ENCODE measurements at regions not wholly inside any gene's neighbourhood (a gene's known extent, or its start where the extent isn't known, plus 50 kb on each side); places are given as distances from the start of the nearest gene placed in this dataset.

- no peak overlapping the region for H3K27ac ChIP-seq (ENCODE audit: low read depth, low read length)
- H3K36me3 ChIP-seq (ENCODE audit: control insufficient read depth, low read length) = no peaks in the 10 kb centered on the region
- H3F3A ChIP-seq (ENCODE audit: control insufficient read depth, insufficient read depth) = no peaks in the 10 kb centered on the region
- H3K4me2 ChIP-seq (ENCODE audit: low read length) = no peak overlapping the region
- no peaks in the 10 kb centered on the region for H3K79me2 ChIP-seq (ENCODE audit: control insufficient read depth, low read length)
- H3K4me1 ChIP-seq (ENCODE audit: control insufficient read depth, low read length) = no peaks in the 10 kb centered on the region
- H3K27me3 ChIP-seq (ENCODE audit: control insufficient read depth, low read length) = no peaks in the 10 kb centered on the region
- H3K9me2 ChIP-seq (replicated peaks; ENCODE audit: control insufficient read depth, low read length) = no peaks in the 10 kb centered on the region
- no peaks in the 10 kb centered on the region for H3K9me3 ChIP-seq (ENCODE audit: control insufficient read depth, insufficient read depth, low read length)
- TF ChIP-seq EZH2phosphoT487 (IDR thresholded peaks at IDR 0.05; ENCODE audit: borderline replicate concordance, low read length) (no peak), CTCF (IDR thresholded peaks at IDR 0.05; ENCODE audit: low read depth, low read length, poor library complexity, severe bottlenecking) (no peak)
- H3K4me3 ChIP-seq (ENCODE audit: low read length) = no peak overlapping the region
- no peaks in the 10 kb centered on the region for H4K20me1 ChIP-seq (ENCODE audit: control insufficient read depth, insufficient read depth, low read depth, low read length)
Observed at GRCh38 chr2:83115155-83115554, 1343.9 kb downstream of the SUCLG1 start.

- Histone ChIP-seq H3K36me3 (ENCODE audit: control insufficient read depth, low read length) (no peaks in the 10 kb centered on the region), H3K27me3 (ENCODE audit: control insufficient read depth, low read length) (no peaks in the 10 kb centered on the region), H3K79me2 (ENCODE audit: control insufficient read depth, low read length) (no peaks in the 10 kb centered on the region), H3K4me1 (ENCODE audit: control insufficient read depth, low read length) (no peaks in the 10 kb centered on the region), H3K9me3 (ENCODE audit: control insufficient read depth, insufficient read depth, low read length) (no peaks in the 10 kb centered on the region), H3K4me2 (ENCODE audit: low read length) (no peak overlapping the region), H3K27ac (ENCODE audit: low read depth, low read length) (no peak overlapping the region), H4K20me1 (ENCODE audit: control insufficient read depth, insufficient read depth, low read depth, low read length) (no peaks in the 10 kb centered on the region), H3F3A (ENCODE audit: control insufficient read depth, insufficient read depth) (no peaks in the 10 kb centered on the region), H3K9me2 (replicated peaks; ENCODE audit: control insufficient read depth, low read length) (no peaks in the 10 kb centered on the region), H3K4me3 (ENCODE audit: low read length) (no peak overlapping the region)
- no peak for TF ChIP-seq CTCF (IDR thresholded peaks at IDR 0.05; ENCODE audit: low read depth, low read length, poor library complexity, severe bottlenecking)
- TF ChIP-seq EZH2phosphoT487 (IDR thresholded peaks at IDR 0.05; ENCODE audit: borderline replicate concordance, low read length) = no peak
Observed at GRCh38 chr2:83113953-83114352, 1345.1 kb downstream of the SUCLG1 start.

GRCh38 chr2:83112858-83113257 is 1346.2 kb downstream of the SUCLG1 start:
- no peak overlapping the region for H3K4me2 ChIP-seq (ENCODE audit: low read length)
- H3K79me2 ChIP-seq (ENCODE audit: control insufficient read depth, low read length) = no peaks in the 10 kb centered on the region
- H3K36me3 ChIP-seq (ENCODE audit: control insufficient read depth, low read length) = no peaks in the 10 kb centered on the region

More at GRCh38 chr2:83112858-83113257, 1346.2 kb downstream of the SUCLG1 start:
- H3K4me3 ChIP-seq (ENCODE audit: low read length) = no peak overlapping the region
- TF ChIP-seq EZH2phosphoT487 (IDR thresholded peaks at IDR 0.05; ENCODE audit: borderline replicate concordance, low read length) (no peak), CTCF (IDR thresholded peaks at IDR 0.05; ENCODE audit: low read depth, low read length, poor library complexity, severe bottlenecking) (no peak)
- H3K4me1 ChIP-seq (ENCODE audit: control insufficient read depth, low read length) = no peaks in the 10 kb centered on the region
- no peaks in the 10 kb centered on the region for H3K9me2 ChIP-seq (replicated peaks; ENCODE audit: control insufficient read depth, low read length)
- no peaks in the 10 kb centered on the region for H3K9me3 ChIP-seq (ENCODE audit: control insufficient read depth, insufficient read depth, low read length)
- no peaks in the 10 kb centered on the region for H4K20me1 ChIP-seq (ENCODE audit: control insufficient read depth, insufficient read depth, low read depth, low read length)
- H3F3A ChIP-seq (ENCODE audit: control insufficient read depth, insufficient read depth) = no peaks in the 10 kb centered on the region
- no peaks in the 10 kb centered on the region for H3K27me3 ChIP-seq (ENCODE audit: control insufficient read depth, low read length)
- no peak overlapping the region for H3K27ac ChIP-seq (ENCODE audit: low read depth, low read length)

Data from DOHH2 (cell line).